ENCODE measurements at regions not wholly inside any gene's neighbourhood (a gene's known extent, or its start where the extent isn't known, plus 50 kb on each side); places are given as distances from the start of the nearest gene placed in this dataset.

- TF ChIP-seq, protein P1, sequence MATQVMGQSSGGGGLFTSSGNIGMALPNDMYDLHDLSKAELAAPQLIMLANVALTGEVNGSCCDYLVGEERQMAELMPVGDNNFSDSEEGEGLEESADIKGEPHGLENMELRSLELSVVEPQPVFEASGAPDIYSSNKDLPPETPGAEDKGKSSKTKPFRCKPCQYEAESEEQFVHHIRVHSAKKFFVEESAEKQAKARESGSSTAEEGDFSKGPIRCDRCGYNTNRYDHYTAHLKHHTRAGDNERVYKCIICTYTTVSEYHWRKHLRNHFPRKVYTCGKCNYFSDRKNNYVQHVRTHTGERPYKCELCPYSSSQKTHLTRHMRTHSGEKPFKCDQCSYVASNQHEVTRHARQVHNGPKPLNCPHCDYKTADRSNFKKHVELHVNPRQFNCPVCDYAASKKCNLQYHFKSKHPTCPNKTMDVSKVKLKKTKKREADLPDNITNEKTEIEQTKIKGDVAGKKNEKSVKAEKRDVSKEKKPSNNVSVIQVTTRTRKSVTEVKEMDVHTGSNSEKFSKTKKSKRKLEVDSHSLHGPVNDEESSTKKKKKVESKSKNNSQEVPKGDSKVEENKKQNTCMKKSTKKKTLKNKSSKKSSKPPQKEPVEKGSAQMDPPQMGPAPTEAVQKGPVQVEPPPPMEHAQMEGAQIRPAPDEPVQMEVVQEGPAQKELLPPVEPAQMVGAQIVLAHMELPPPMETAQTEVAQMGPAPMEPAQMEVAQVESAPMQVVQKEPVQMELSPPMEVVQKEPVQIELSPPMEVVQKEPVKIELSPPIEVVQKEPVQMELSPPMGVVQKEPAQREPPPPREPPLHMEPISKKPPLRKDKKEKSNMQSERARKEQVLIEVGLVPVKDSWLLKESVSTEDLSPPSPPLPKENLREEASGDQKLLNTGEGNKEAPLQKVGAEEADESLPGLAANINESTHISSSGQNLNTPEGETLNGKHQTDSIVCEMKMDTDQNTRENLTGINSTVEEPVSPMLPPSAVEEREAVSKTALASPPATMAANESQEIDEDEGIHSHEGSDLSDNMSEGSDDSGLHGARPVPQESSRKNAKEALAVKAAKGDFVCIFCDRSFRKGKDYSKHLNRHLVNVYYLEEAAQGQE (IDR thresholded peaks at IDR 0.05; ENCODE audit: unreplicated experiment) = no peak
- TF ChIP-seq, protein P2, sequence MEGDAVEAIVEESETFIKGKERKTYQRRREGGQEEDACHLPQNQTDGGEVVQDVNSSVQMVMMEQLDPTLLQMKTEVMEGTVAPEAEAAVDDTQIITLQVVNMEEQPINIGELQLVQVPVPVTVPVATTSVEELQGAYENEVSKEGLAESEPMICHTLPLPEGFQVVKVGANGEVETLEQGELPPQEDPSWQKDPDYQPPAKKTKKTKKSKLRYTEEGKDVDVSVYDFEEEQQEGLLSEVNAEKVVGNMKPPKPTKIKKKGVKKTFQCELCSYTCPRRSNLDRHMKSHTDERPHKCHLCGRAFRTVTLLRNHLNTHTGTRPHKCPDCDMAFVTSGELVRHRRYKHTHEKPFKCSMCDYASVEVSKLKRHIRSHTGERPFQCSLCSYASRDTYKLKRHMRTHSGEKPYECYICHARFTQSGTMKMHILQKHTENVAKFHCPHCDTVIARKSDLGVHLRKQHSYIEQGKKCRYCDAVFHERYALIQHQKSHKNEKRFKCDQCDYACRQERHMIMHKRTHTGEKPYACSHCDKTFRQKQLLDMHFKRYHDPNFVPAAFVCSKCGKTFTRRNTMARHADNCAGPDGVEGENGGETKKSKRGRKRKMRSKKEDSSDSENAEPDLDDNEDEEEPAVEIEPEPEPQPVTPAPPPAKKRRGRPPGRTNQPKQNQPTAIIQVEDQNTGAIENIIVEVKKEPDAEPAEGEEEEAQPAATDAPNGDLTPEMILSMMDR (conservative IDR thresholded peaks at IDR 0.05; ENCODE audit: low read depth in 2 of 2) = no peak
- TF ChIP-seq JUNB (IDR thresholded peaks at IDR 0.05; ENCODE audit: unreplicated experiment) (no peak), EZH2 (IDR thresholded peaks at IDR 0.05; ENCODE audit: low read depth, unreplicated experiment) (no peak), POLR2AphosphoS5 (IDR thresholded peaks at IDR 0.05; ENCODE audit: low read depth) (no peak), ZNF331 (CRISPR knock-in tag; IDR thresholded peaks at IDR 0.05; ENCODE audit: low read depth) (no peak), EZH2phosphoT487 (IDR thresholded peaks at IDR 0.05; ENCODE audit: unreplicated experiment) (no peak), CREB1 (CRISPR knock-in tag; IDR thresholded peaks at IDR 0.05; ENCODE audit: low read depth) (no peak), ZNF462 (CRISPR knock-in tag; IDR thresholded peaks at IDR 0.05) (no peak)
- TF ChIP-seq, protein P3, sequence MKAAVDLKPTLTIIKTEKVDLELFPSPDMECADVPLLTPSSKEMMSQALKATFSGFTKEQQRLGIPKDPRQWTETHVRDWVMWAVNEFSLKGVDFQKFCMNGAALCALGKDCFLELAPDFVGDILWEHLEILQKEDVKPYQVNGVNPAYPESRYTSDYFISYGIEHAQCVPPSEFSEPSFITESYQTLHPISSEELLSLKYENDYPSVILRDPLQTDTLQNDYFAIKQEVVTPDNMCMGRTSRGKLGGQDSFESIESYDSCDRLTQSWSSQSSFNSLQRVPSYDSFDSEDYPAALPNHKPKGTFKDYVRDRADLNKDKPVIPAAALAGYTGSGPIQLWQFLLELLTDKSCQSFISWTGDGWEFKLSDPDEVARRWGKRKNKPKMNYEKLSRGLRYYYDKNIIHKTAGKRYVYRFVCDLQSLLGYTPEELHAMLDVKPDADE (IDR thresholded peaks at IDR 0.05) = no peak
These were observed 267.8 kb upstream of the SHH start for GRCh38 chr7:156080046-156080445.

Data from GM23338 (cell line).